ENCODE measurements at regions not wholly inside any gene's neighbourhood (a gene's known extent, or its start where the extent isn't known, plus 50 kb on each side); places are given as distances from the start of the nearest gene placed in this dataset.

DNA sequence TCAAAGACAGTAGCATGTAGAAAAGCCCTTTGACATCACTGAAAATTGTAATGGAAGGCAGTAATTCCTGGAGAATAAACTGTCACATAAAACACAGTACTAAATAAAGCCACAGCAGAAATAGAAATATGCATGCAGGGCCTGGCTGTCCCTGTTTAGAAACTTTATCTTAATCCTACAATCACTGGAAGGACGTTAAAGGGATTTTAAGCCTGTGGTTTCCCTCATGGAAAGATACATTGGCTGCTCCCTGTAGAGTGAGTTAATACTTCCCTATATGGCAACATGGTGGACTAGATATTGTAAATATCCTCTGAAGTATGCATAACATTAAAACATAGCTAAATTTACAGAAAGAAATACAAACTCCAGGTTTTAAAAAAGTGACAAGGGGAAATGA is 1334.9 kb upstream of the CELF2 start:
- H3K27me3 ChIP-seq (replicated peaks) = no peaks in the 10 kb centered on the region
- no peaks in the 10 kb centered on the region for H3K36me3 ChIP-seq
- H3K27ac ChIP-seq = no peak overlapping the region
- no peak overlapping the region for H3K4me3 ChIP-seq
- H3K9me3 ChIP-seq (replicated peaks) = peaks cover 3% of the 10 kb centered on the region; the same call in 1 of the 2 replicates
- no peaks in the 10 kb centered on the region for H3K4me1 ChIP-seq (replicated peaks)
- DNase-seq (ENCODE audit: low read depth in 1 of 2, low spot score in 2 of 2) = no peak

DNA sequence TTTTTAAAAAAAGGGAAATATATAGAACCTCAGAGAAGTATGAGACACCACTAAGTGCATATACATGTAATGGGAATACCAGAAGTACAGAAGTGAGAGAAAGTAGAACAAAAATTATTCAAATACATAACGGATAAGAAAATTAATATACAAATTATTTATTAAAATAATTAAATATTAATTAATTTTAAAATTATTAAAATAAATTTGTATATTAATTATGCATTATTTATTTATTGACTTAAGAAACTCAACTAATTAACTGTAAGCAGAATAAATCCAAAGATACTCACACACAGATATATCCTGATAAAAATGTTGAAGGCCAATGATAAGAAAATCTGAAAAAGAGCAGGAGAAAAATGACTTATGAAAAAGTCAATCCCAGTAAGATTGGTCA is 1333.5 kb upstream of the CELF2 start:
- Histone ChIP-seq H3K4me3 (no peak overlapping the region), H3K27me3 (replicated peaks) (no peaks in the 10 kb centered on the region), H3K36me3 (no peaks in the 10 kb centered on the region), H3K9me3 (replicated peaks) (no peaks in the 10 kb centered on the region; the same call in 1 of the 2 replicates), H3K4me1 (replicated peaks) (no peaks in the 10 kb centered on the region), H3K27ac (no peak overlapping the region)
- no peak for DNase-seq (ENCODE audit: low read depth in 1 of 2, low spot score in 2 of 2)

DNA sequence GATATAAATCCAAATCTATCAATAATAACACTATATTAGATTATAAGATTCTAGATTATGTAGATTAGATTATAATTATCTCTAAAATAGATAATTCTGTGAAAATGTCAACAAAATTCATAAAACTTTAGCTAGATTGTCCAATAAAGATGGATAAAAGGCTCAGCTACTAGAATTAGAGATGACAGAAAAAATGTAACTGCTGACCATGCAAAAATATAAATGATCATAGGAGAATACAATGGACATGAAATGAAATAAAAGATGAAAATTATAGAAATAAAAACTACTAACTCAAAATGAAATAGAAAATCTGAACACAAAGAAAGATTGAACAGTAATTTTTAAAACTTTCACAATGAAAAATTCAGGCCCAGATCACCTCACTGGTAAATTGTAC is 1332.1 kb upstream of the CELF2 start:
- H3K27ac ChIP-seq = no peak overlapping the region
- no peaks in the 10 kb centered on the region for H3K27me3 ChIP-seq (replicated peaks)
- H3K4me3 ChIP-seq = no peak overlapping the region
- H3K36me3 ChIP-seq = no peaks in the 10 kb centered on the region
- DNase-seq (ENCODE audit: low read depth in 1 of 2, low spot score in 2 of 2) = no peak
- H3K4me1 ChIP-seq (replicated peaks) = no peaks in the 10 kb centered on the region
- H3K9me3 ChIP-seq (replicated peaks) = no peaks in the 10 kb centered on the region; the same call in 1 of the 2 replicates

DNA sequence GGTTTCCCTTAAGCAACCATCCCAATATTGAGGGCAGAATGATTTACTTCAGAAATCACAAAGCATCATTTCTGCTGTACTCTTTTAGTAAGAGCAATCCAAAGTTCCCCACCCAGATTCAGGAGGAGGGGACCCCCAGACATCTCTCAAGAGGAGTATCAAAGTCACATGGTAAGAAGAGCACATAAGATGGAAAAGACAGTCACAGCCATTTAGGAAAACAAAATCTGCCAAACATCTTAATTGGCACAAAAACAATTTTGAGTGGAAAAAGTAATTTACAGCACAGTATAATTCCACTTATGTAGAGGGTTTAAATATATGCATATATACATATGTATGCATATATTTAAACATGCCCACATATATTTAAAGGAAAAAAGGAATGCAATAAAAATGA is 1329.0 kb upstream of the CELF2 start:
- no peaks in the 10 kb centered on the region for H3K27me3 ChIP-seq (replicated peaks)

DNA sequence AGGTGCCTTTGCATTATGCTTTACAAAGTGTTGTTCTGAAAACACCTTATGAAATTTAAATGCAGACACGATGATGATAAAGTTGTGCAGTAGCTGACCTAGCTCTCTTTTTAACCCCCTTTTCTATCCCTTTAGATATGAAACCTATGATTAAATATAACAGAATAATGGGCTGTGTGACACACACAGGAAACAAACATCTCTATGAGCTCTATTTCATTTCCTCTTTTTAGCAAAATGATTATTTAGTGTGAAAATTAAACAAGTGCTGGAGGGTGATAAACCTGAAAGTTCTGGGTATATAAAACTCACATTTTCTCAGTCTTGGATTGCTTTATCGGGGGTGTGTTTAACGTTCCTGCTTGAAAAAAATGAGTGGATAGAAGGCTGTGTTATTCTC is 1310.5 kb upstream of the CELF2 start:
- Histone ChIP-seq H3K27me3 (replicated peaks) (no peaks in the 10 kb centered on the region), H3K4me1 (replicated peaks) (no peaks in the 10 kb centered on the region), H3K27ac (no peak overlapping the region), H3K36me3 (no peaks in the 10 kb centered on the region), H3K9me3 (replicated peaks) (no peaks in the 10 kb centered on the region; the same call in 1 of the 2 replicates), H3K4me3 (no peak overlapping the region)
- no peak for DNase-seq (ENCODE audit: low read depth in 1 of 2, low spot score in 2 of 2)

More for the DNA sequence above, 1329.0 kb upstream of the CELF2 start:
- DNase-seq (ENCODE audit: low read depth in 1 of 2, low spot score in 2 of 2) = no peak
- H3K4me3 ChIP-seq = no peak overlapping the region
- H3K4me1 ChIP-seq (replicated peaks) = no peaks in the 10 kb centered on the region
- no peaks in the 10 kb centered on the region for H3K36me3 ChIP-seq
- no peaks in the 10 kb centered on the region; the same call in none of the 2 replicates for H3K9me3 ChIP-seq (replicated peaks)
- H3K27ac ChIP-seq = no peak overlapping the region

DNA sequence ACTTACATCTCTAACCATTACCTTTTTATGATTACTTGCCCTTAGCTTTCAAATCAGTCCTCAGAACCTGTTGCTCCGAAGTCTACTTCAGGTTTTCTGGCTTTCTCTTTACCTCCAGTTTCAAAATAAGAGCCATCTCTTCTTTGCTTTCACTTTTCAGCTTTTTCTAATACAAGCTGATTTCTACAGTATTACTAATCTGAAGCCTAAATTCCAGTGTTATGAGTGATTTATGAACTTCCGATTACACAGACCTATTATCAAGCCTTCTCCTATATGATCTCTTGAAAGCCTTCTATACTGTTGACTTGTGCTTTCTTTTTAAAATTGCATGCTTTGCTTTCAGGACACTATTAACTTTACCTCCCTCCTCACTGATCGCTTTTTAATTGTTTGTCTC is 1307.8 kb upstream of the CELF2 start:
- Histone ChIP-seq H3K36me3 (no peaks in the 10 kb centered on the region), H3K4me1 (replicated peaks) (no peaks in the 10 kb centered on the region), H3K27ac (no peak overlapping the region), H3K9me3 (replicated peaks) (no peaks in the 10 kb centered on the region), H3K4me3 (no peak overlapping the region), H3K27me3 (replicated peaks) (no peaks in the 10 kb centered on the region)
- DNase-seq (ENCODE audit: low read depth in 1 of 2, low spot score in 2 of 2) = no peak

DNA sequence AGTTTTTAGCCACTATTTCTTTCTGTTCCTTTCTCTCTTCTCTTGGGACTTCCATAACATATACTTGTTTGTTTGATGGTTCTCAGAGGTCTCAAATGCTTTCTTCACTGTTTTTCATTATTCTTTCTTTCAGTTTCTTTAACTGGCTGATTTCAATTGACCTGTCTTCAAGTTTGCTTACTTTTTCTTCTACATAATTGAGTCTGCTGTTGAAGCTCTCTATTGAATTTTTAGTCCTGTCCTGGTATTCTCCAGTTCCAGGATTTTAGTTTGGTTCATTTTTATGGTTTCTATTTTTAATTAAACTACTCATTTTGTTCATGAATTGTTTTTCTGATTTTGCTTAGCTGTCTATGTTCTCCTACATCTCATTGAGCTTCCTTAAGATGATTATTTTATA is 1305.3 kb upstream of the CELF2 start:
- Histone ChIP-seq H3K36me3 (no peaks in the 10 kb centered on the region), H3K27ac (no peak overlapping the region), H3K9me3 (replicated peaks) (no peaks in the 10 kb centered on the region), H3K4me3 (no peak overlapping the region), H3K4me1 (replicated peaks) (no peaks in the 10 kb centered on the region), H3K27me3 (replicated peaks) (no peaks in the 10 kb centered on the region)
- DNase-seq (ENCODE audit: low read depth in 1 of 2, low spot score in 2 of 2) = no peak

DNA sequence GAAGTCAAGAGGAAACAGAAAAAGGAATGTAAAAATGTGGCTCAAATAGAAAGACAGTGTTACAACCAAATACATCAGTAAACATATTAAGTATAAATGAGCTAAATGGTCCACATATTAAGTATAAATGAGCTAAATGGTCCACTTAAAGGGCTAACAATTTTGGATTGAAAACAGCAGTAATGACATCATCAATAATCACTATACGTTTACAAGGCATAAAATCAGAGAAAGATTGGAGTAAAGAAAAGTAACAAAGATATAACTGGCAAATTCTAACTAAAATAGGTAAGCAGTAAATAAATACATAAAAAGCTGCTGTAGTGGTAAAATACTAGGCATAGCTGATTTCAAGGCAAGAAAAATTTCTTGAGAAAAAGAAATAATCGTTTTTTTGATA is 1298.4 kb upstream of the CELF2 start:
- Histone ChIP-seq H3K4me1 (replicated peaks) (no peaks in the 10 kb centered on the region), H3K27ac (no peak overlapping the region), H3K4me3 (no peak overlapping the region), H3K36me3 (no peaks in the 10 kb centered on the region), H3K27me3 (replicated peaks) (no peaks in the 10 kb centered on the region), H3K9me3 (replicated peaks) (no peaks in the 10 kb centered on the region; the same call in 1 of the 2 replicates)
- DNase-seq (ENCODE audit: low read depth in 1 of 2, low spot score in 2 of 2) = no peak

DNA sequence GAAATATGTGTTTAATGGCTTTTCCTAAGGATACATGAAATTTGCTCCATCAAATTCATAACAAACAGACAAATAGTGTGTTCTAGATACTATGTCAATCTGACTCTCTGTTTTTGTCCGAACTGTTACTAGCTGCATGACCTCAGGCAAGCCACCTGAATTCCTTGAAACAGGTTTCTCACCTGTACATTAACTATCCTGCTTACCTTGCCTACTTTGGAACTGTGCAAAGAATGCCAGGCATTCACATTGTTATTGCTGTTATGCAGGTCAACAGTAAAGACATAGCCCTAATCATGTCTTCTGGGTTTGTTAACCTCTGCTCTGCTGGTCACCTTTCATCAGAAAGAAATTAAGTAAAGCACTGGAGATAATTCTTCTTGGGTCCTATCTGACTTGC is 1283.9 kb upstream of the CELF2 start:
- no peaks in the 10 kb centered on the region for H3K4me1 ChIP-seq (replicated peaks)
- no peak for DNase-seq (ENCODE audit: low read depth in 1 of 2, low spot score in 2 of 2)
- no peaks in the 10 kb centered on the region for H3K27me3 ChIP-seq (replicated peaks)
- H3K9me3 ChIP-seq (replicated peaks) = 0 out of 2 replicates have a peak, but pooled peaks cover 2% of the 10 kb centered on the region
- no peak overlapping the region for H3K4me3 ChIP-seq
- H3K27ac ChIP-seq = no peak overlapping the region
- no peaks in the 10 kb centered on the region for H3K36me3 ChIP-seq

DNA sequence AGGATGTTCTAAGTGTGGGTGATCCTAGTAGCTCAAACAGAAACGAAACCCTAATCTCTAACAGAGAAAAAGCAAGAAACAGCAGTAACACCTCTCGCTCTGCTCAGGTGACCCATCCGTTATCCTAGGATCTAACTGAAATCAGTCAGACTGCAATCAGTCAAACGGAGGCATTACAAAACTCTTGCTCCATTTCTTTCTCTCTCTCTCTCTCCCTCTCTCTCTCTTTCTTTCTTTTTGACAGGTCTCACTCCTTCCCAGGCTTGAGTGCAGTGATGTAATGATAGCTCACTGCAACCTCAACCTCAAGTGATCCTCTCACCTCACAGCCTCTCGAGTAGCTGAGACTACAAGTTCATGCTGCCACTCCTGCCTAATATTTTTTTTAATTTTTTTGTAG is 1283.5 kb upstream of the CELF2 start:
- 0 out of 2 replicates have a peak, but pooled peaks cover 2% of the 10 kb centered on the region for H3K9me3 ChIP-seq (replicated peaks)
- no peaks in the 10 kb centered on the region for H3K4me1 ChIP-seq (replicated peaks)
- no peak for DNase-seq (ENCODE audit: low read depth in 1 of 2, low spot score in 2 of 2)
- H3K36me3 ChIP-seq = no peaks in the 10 kb centered on the region
- no peak overlapping the region for H3K27ac ChIP-seq
- no peaks in the 10 kb centered on the region for H3K27me3 ChIP-seq (replicated peaks)
- H3K4me3 ChIP-seq = no peak overlapping the region

DNA sequence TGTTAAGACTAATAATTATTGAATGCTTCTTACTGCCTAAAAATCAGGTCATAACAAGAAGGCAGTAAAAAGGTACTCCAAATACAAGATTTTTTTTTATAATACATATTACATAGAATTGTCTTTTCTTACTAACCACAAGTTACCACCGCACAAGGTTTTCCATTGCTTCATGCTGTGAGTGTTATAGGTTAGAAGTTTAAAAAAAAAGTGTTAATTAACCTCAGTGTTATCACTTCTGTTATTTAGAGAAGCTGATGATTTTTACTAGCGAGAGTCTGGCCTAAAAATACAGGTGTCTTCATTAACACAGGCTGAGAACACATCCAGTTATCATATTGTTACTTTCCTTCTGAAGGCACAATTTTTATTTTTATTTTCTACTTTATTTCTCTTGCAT is 1281.9 kb upstream of the CELF2 start:
- H3K4me1 ChIP-seq (replicated peaks) = no peaks in the 10 kb centered on the region
- H3K27ac ChIP-seq = no peak overlapping the region
- no peak for DNase-seq (ENCODE audit: low read depth in 1 of 2, low spot score in 2 of 2)
- no peaks in the 10 kb centered on the region for H3K27me3 ChIP-seq (replicated peaks)
- no peaks in the 10 kb centered on the region for H3K36me3 ChIP-seq
- no peak overlapping the region for H3K4me3 ChIP-seq
- 0 out of 2 replicates have a peak, but pooled peaks cover 2% of the 10 kb centered on the region for H3K9me3 ChIP-seq (replicated peaks)

DNA sequence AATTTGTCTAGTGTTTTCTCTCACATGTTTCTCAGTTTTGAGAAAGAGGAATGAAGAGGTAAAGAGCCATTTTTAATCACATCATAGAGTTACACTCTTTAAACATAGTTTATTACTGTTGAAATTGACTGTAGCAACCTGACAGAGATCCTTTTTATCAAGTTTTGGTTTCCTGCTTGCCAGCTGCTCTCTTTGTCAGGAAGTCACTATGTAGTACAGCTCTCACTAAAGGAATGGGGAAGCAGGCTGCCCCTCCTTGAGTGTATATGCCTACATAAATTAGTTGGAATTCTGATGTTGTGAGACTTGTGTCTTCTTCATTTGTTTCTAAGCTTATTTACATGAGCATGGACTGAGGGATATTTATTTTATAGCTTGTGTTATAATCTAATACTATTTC is 1274.0 kb upstream of the CELF2 start:
- H3K4me1 ChIP-seq (replicated peaks) = no peaks in the 10 kb centered on the region
- H3K36me3 ChIP-seq = no peaks in the 10 kb centered on the region
- H3K4me3 ChIP-seq = no peak overlapping the region
- no peak for DNase-seq (ENCODE audit: low read depth in 1 of 2, low spot score in 2 of 2)
- H3K27me3 ChIP-seq (replicated peaks) = no peaks in the 10 kb centered on the region
- H3K27ac ChIP-seq = no peak overlapping the region
- H3K9me3 ChIP-seq (replicated peaks) = peaks cover 3% of the 10 kb centered on the region

DNA sequence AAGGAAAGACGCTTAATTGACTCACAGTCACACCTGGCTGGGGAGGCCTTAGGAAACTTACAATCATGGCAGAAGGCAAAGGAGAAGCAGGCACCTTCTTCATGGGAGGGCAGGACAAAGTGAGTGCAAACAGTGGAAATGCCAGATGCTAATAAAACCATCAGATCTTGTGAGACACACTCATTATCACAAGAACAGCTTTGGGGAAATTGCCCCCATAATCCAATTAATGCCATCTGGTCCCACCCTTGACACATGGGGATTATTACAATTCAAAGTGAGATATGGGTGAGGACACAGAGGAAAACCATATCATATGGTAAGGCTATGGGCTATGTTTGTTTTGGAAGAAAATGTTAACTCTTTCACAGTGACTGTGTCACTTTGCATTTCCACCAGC is 1272.5 kb upstream of the CELF2 start:
- no peak overlapping the region for H3K27ac ChIP-seq
- no peak overlapping the region for H3K4me3 ChIP-seq
- H3K36me3 ChIP-seq = no peaks in the 10 kb centered on the region
- H3K4me1 ChIP-seq (replicated peaks) = no peaks in the 10 kb centered on the region
- peaks cover 3% of the 10 kb centered on the region for H3K9me3 ChIP-seq (replicated peaks)
- H3K27me3 ChIP-seq (replicated peaks) = no peaks in the 10 kb centered on the region
- no peak for DNase-seq (ENCODE audit: low read depth in 1 of 2, low spot score in 2 of 2)

DNA sequence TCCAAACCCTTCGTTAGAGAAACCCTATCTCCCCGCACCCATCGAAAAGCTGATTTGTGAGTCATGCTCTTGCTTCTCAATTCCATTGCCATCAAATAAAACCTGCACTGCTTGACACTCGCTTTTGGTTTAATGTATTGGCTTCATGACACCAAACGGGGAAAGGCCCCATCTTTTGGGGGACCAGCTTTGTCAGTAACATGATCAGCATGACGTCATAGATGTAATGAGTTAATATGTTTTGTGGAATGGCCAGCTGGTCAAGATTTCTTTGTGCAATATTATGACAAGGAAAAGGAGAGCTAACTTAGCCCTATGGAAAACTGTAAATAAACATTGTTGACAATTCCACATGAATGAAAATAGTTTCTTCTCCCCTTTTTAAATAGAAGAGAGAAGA is 1260.5 kb upstream of the CELF2 start:
- no peaks in the 10 kb centered on the region for H3K36me3 ChIP-seq
- no peak for DNase-seq (ENCODE audit: low read depth in 1 of 2, low spot score in 2 of 2)

DNA sequence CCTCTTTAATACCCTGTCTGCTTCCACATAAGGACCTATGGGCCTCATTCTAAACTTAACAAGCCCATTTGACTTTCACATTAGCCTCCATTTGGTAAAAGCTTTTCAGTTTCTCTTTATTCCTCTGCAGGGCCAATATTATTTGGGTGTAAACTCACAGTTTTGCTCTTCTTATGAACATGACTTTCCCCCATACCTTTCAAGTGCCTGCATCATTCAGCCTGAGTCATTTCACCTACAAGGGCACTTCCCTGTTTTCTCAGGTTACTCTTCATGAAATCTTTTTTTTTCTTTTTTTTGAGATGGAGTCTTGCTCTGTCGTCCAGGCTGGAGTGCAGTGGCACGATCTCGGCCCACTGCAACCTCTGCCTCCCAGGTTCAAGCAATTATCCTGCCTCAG is 1258.1 kb upstream of the CELF2 start:
- no peak overlapping the region for H3K27ac ChIP-seq
- no peak overlapping the region for H3K4me3 ChIP-seq
- H3K36me3 ChIP-seq = no peaks in the 10 kb centered on the region
- peaks cover 7% of the 10 kb centered on the region; the same call in 1 of the 2 replicates for H3K9me3 ChIP-seq (replicated peaks)
- no peaks in the 10 kb centered on the region for H3K27me3 ChIP-seq (replicated peaks)
- DNase-seq (ENCODE audit: low read depth in 1 of 2, low spot score in 2 of 2) = no peak
- no peaks in the 10 kb centered on the region for H3K4me1 ChIP-seq (replicated peaks)

More for the DNA sequence above, 1260.5 kb upstream of the CELF2 start:
- no peak overlapping the region for H3K27ac ChIP-seq
- peaks cover 7% of the 10 kb centered on the region; the same call in 1 of the 2 replicates for H3K9me3 ChIP-seq (replicated peaks)
- H3K4me3 ChIP-seq = no peak overlapping the region
- no peaks in the 10 kb centered on the region for H3K4me1 ChIP-seq (replicated peaks)
- H3K27me3 ChIP-seq (replicated peaks) = no peaks in the 10 kb centered on the region
